DMS153 treated with DMSO at 0.1 percent for 48 hours (cell line): ENCODE measurements at regions not wholly inside any gene's neighbourhood (a gene's known extent, or its start where the extent isn't known, plus 50 kb on each side); places are given as distances from the start of the nearest gene placed in this dataset.
"Not testable (repeated sequence)": the region's sequence is repeated elsewhere in the genome, so short reads cannot be mapped to it uniquely, and the experiment has no call there.

Source experiments
- DNase-seq: peaks from one replicate; lab custom pipeline; 2025; ENCODE audit not compliant: unreplicated experiment; lab: John Stamatoyannopoulos, UW

- not testable (repeated sequence) for DNase-seq
Measured at GRCh38 chr6:68160812-68161211, 474.3 kb upstream of the ADGRB3 start.

GRCh38 chr6:68160348-68160747 is 474.7 kb upstream of the ADGRB3 start:
- DNase-seq = no peak

GRCh38 chr6:68159433-68159832 is 475.6 kb upstream of the ADGRB3 start:
- DNase-seq = no peak

DNA sequence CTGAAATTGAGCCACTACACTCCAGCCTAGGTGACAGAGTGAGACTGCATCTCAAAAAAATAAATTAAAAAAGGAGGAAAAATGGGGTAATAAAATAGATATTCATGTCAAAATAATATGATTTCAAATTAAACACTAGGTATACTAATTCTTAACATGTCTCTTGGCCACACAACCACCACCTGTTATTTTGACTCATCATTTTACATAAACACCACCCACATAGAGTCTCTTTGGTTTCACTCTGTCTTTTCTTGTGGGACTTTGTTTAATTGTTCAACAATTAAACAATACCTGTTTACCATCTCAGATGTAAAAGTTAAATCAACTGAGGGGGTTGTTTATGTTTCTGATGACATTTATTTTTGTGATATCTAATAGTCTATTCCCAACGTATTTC is 476.8 kb upstream of the ADGRB3 start:
- DNase-seq = no peak

DNA sequence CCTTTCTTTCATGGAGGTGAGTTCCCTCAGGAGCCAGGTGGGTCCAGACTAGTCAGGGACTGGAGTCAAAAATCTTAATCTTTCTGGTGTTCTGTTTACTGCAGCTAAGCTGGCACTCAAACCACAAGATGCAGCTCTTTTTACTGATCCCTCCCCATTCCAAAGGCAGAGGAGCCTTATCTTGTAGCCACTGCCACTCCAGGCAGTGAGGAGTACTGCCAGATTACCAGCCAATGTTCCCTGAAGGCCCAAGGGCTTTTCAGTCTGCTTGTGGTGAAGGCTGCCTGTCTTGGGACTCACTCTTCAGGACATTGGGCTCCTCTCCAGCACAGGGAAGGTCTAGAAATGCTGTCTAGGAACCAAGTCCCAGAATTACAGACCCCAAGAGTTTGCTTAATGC is 490.4 kb upstream of the ADGRB3 start:
- no peak for DNase-seq

GRCh38 chr6:68141190-68141589 is 493.9 kb upstream of the ADGRB3 start:
- DNase-seq = no peak

DNA sequence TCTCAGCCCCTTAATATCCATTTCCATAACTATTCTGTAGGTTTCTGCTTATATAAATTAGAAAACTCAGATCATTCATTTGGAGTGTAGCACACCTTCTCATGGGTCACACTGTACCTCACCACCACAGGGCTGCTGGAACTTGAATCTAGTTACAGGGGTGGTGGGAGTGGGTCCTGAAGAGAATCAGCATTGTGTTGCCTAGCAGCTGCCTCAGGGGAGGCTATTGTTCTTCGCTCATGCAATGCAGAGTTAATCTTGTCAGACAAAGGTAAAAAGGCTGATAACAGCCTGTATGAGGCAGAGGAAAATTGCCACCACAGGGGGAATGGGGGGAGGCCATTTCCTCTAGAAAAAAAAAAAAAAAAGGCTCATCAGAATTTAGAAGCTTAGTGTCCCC is 496.0 kb upstream of the ADGRB3 start:
- no peak for DNase-seq

DNA sequence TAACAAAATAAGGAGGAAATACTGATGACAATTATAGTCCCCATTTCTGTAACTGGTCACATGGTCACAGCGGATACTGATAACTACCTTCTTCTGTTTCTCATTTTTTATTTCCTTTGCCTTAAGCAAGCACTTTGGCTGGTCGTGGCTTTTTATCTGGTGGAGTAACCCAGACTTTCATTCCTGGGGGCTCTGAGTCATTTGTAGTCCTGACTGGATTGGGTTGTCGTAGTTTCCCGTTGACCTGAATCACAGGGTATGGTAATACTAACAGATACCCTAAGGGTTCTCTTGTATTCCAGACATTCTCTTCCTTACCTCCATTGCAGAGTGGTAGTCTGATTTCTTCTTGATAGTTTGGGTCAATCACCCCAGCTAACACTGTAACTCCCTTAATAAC is 500.3 kb upstream of the ADGRB3 start:
- no peak for DNase-seq

DNA sequence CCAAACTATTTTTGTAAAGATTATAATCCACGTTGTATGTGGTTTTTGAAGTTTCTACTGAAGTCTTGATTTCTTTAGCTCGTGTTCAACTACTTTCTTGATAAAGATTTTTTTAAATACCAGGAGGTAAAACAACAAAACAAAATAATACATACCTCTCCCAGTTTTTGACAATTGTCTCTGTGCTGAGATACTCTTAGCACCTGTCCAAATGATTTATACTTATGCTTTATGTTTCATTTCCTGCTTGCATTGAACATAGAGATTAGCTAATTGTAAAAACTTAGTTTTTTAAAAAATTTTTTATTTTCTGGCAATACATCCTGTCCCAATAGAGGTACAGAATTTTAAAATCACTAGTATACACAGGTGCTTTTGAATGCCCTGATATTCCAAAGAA is 506.9 kb upstream of the ADGRB3 start:
- no peak for DNase-seq

- DNase-seq = no peak
Measured at GRCh38 chr6:68127074-68127473, 508.0 kb upstream of the ADGRB3 start.

GRCh38 chr6:68126089-68126749 is 508.9 kb upstream of the ADGRB3 start:
- DNase-seq = no peak

- not testable (repeated sequence) for DNase-seq
Measured at GRCh38 chr6:68122975-68123374, 512.1 kb upstream of the ADGRB3 start.

DNA sequence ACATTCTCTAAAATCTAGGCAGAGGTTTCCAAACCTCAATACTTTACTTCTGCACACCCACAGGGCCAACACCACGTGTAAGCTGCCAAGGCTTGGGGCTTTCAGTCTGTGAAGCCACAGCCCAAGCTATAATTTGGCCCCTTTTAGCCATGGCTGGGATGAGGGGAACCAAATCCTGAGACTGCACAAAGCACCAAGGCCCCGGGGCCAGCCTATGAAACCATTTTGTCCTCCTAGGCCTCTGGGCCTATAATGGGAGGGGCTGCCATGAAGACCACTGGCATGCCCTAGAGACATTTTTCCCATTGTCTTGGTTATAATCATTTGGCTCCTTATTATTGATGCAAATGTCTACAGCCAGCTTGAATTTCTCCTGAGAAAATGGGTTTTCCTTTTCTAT is 513.0 kb upstream of the ADGRB3 start:
- no peak for DNase-seq

DNA sequence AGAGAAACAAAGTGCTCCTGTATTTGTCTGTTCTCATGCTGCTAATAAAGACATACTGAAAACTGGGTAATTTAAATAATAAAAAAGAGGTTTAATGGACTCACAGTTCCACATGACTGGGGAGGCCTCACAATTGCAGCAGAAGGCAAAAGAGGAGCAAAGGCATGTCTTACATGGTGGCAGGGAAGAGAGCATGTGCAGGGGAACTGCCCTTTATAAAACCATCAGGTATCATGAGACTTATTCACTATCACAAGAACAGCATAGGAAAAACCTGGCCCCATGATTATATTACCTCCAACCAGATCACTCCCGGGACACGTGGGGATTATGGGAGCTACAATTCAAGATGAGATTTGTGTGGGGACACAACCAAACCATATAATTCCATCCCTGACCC is 514.1 kb upstream of the ADGRB3 start:
- DNase-seq = not testable (repeated sequence)

GRCh38 chr6:68114463-68115047 is 520.5 kb upstream of the ADGRB3 start:
- DNase-seq = no peak

- no peak for DNase-seq
Measured at GRCh38 chr6:68108233-68108835, 526.7 kb upstream of the ADGRB3 start.

DNA sequence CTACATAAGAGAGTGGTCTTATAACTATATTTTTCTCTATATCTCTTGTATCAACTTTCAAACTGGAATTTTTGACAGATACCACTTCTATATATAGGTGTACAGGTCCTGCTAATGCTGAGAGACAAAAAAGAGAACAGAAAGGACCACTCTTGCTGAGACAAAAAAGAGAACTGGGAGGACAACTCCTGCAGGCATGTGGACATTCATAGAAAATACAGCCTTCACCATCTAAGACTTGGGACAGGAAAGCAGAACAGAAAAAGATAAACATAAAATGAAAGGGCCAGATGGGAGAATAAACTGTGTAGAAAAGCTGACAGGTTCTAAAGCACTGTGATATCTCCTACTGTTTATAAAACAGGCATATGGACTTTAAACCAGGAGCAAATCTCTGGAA is 541.0 kb upstream of the ADGRB3 start:
- no peak for DNase-seq

DNA sequence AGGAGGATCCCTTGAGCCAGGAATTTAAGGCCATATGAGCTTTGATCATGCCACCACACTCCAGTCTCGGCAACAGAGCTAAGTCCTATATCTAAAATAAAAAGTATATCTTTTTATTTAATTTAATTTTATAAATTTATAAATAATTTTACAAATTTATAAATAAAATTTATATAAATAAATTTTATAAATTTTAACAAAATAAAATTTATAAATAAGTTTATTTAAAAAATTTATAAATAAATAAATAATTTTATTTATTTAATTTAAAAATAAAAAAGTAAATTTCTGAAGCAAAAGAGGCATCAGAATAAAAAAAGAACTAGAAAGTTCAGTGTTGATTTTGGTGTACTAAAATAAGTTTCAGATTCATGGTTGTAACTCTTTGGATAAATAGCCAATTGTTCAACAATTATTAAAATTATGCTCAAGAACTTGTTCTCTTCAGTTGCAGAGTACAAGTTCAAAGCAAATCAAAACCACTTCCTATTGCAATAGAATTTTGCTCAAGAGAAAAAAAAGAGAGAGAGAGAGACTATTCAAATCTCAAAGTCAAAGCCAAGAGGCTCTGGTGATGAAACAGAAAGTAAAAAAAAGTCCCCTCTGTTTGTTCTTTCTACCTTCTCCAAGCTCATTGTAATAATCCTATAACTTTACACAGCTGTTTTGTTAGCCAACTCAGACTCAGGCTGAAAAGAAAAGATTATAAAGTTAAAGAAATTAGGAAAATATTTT is 547.5 kb upstream of the ADGRB3 start:
- no peak for DNase-seq

GRCh38 chr6:68086199-68086598 is 548.9 kb upstream of the ADGRB3 start:
- DNase-seq = no peak

- not testable (repeated sequence) for DNase-seq
Measured at GRCh38 chr6:68085599-68085998, 549.5 kb upstream of the ADGRB3 start.

DNA sequence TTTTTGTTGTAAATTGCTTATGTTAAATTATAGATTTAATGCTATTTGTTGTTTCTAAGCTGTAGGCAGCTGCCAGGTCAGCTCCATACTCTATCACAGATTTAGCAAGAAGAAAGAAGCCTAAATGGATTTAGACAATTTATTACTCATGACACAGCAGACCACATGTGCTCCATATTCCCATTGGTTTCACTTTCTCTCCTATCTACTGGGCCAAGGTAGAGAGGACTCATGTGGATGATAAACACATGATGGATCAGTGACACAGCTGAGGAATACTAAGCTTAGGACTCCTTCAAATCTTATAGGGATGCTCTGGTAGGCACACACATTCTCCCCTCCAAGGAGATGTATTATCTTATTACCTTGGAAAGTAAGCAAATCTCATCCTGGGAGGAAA is 553.0 kb upstream of the ADGRB3 start:
- DNase-seq = no peak

DNA sequence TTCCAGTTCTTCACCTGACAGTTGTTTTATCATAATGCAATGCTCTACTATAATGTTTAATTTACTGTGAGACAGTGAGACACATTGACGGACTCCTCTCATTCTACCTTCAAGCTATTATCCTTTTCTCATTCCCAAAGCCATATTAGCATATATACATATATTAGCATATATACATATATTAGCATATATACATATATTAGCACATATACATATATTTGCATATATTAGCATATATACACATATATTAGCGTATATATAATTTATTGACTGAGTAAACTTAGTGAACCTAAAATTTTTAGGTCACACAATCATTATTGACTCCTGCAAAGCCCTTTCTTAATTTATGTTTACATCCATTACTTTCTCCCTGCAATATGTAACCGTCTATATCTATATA is 555.0 kb upstream of the ADGRB3 start:
- DNase-seq = no peak
